ENCODE measurements at regions not wholly inside any gene's neighbourhood (a gene's known extent, or its start where the extent isn't known, plus 50 kb on each side); places are given as distances from the start of the nearest gene placed in this dataset.
"Not testable (repeated sequence)": the region's sequence is repeated elsewhere in the genome, so short reads cannot be mapped to it uniquely, and the experiment has no call there.

DNA sequence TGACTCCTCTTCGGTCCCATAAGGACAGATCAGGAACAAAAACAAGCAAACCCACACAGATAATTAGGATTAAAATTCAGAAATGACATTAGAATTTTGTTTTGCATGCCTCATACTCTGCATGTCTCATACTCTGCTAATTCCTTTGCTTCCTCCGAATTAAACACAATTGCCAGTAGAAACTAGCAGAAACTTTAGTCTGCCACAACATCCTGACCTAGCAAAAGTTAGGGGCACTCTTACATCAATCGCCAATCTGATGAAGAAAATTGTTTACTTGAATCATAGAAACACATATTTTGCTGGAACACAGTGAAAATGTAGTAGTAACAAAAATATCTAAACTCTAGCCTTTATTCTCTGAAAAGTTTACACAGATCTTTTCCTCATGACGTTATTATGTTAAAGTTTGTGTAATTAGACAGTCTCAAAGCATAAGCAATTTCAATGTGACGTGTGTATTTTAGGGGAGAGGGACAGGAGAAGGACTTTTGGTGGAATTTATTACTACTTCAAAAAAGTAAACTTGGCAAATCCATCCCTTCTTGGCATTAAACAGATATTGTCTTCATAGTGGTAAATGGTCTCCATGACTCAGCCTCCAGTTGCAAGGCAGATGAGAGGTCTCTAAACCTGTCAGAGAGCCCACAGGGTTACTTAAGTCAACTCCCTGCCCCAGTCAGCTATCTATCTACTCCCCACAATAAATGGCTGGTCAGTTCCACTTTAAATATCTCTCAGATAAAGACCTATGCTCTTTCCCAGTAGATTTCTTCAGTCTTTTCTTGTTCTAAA, 249.8 kb upstream of the UBASH3B start:
- Mint-ChIP-seq H3K4me1 (ENCODE audit: unreplicated experiment) (peaks cover 4% of the 10 kb centered on the region), H3K36me3 (no peaks in the 10 kb centered on the region), H3K27ac (no peak overlapping the region), H3K9me3 (no peaks in the 10 kb centered on the region), H3K4me3 (no peak overlapping the region), H3K27me3 (no peaks in the 10 kb centered on the region)
- DNase-seq (ENCODE audit: extremely low spot score, unreplicated experiment), result no peak
- TF ChIP-seq, protein P1, sequence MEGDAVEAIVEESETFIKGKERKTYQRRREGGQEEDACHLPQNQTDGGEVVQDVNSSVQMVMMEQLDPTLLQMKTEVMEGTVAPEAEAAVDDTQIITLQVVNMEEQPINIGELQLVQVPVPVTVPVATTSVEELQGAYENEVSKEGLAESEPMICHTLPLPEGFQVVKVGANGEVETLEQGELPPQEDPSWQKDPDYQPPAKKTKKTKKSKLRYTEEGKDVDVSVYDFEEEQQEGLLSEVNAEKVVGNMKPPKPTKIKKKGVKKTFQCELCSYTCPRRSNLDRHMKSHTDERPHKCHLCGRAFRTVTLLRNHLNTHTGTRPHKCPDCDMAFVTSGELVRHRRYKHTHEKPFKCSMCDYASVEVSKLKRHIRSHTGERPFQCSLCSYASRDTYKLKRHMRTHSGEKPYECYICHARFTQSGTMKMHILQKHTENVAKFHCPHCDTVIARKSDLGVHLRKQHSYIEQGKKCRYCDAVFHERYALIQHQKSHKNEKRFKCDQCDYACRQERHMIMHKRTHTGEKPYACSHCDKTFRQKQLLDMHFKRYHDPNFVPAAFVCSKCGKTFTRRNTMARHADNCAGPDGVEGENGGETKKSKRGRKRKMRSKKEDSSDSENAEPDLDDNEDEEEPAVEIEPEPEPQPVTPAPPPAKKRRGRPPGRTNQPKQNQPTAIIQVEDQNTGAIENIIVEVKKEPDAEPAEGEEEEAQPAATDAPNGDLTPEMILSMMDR (conservative IDR thresholded peaks at IDR 0.05), result no peak

GRCh38 chr11:122404571-122404970, 251.0 kb upstream of the UBASH3B start:
- Mint-ChIP-seq H3K27ac (no peak overlapping the region), H3K36me3 (no peaks in the 10 kb centered on the region), H3K27me3 (no peaks in the 10 kb centered on the region), H3K4me3 (no peak overlapping the region), H3K9me3 (no peaks in the 10 kb centered on the region), H3K4me1 (ENCODE audit: unreplicated experiment) (peaks cover 4% of the 10 kb centered on the region)
- no peak for DNase-seq (ENCODE audit: extremely low spot score, unreplicated experiment)
- TF ChIP-seq, protein P1 (conservative IDR thresholded peaks at IDR 0.05), result no peak

- not testable (repeated sequence) for DNase-seq (ENCODE audit: extremely low spot score, unreplicated experiment); H3K27me3 Mint-ChIP-seq; H3K27ac Mint-ChIP-seq; H3K9me3 Mint-ChIP-seq; H3K36me3 Mint-ChIP-seq; H3K4me3 Mint-ChIP-seq; H3K4me1 Mint-ChIP-seq (ENCODE audit: unreplicated experiment)
Observed at GRCh38 chr11:122401581-122401980, 253.9 kb upstream of the UBASH3B start.

GRCh38 chr11:122399375-122399774, 256.1 kb upstream of the UBASH3B start:
- TF ChIP-seq, protein P1 (conservative IDR thresholded peaks at IDR 0.05), result no peak
- no peaks in the 10 kb centered on the region for H3K9me3 Mint-ChIP-seq
- H3K36me3 Mint-ChIP-seq, result no peaks in the 10 kb centered on the region
- H3K27ac Mint-ChIP-seq, result no peak overlapping the region
- H3K4me1 Mint-ChIP-seq (ENCODE audit: unreplicated experiment), result peaks cover 4% of the 10 kb centered on the region
- no peak for DNase-seq (ENCODE audit: extremely low spot score, unreplicated experiment)
- no peak overlapping the region for H3K4me3 Mint-ChIP-seq
- no peaks in the 10 kb centered on the region for H3K27me3 Mint-ChIP-seq

GRCh38 chr11:122398851-122399250, 256.7 kb upstream of the UBASH3B start:
- H3K27me3 Mint-ChIP-seq, result no peaks in the 10 kb centered on the region
- TF ChIP-seq, protein P1 (conservative IDR thresholded peaks at IDR 0.05), result no peak
- no peak for DNase-seq (ENCODE audit: extremely low spot score, unreplicated experiment)
- H3K27ac Mint-ChIP-seq, result no peak overlapping the region
- H3K4me1 Mint-ChIP-seq (ENCODE audit: unreplicated experiment), result peaks cover 4% of the 10 kb centered on the region
- H3K9me3 Mint-ChIP-seq, result no peaks in the 10 kb centered on the region
- no peak overlapping the region for H3K4me3 Mint-ChIP-seq
- no peaks in the 10 kb centered on the region for H3K36me3 Mint-ChIP-seq

DNA sequence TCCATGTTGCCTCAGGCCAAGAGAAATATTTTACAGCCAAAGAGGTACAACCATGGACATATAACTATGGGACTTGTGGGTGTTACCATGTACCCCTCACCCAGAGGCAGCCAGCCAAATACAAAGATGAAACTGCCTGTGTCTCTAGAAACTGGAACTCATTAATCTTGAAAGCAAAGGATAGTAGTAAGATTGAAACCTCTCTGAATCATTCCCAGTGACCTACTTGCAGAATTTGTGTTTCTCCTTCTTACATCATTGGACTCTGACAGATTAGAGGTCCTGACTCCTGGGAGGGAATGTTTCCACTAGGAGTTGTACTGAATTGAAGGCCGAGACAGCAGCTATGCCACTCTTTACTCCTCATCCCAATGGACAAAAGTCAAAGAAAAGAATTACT, 257.4 kb upstream of the UBASH3B start:
- Mint-ChIP-seq H3K4me3 (no peak overlapping the region), H3K27ac (no peak overlapping the region), H3K9me3 (no peaks in the 10 kb centered on the region), H3K36me3 (no peaks in the 10 kb centered on the region), H3K27me3 (no peaks in the 10 kb centered on the region), H3K4me1 (ENCODE audit: unreplicated experiment) (peaks cover 4% of the 10 kb centered on the region)
- TF ChIP-seq, protein P1 (conservative IDR thresholded peaks at IDR 0.05), result no peak
- no peak for DNase-seq (ENCODE audit: extremely low spot score, unreplicated experiment)

All from type B pancreatic cell (in vitro differentiated cells).